Right cardiac atrium (tissue), 5 donors: ENCODE measurements at regions not wholly inside any gene's neighbourhood (a gene's known extent, or its start where the extent isn't known, plus 50 kb on each side); places are given as distances from the start of the nearest gene placed in this dataset.

Experiments
- ATAC-seq, 2 donors: fragments of 200-7000 bp; cut with Tn5 transposase; one replicate each; pipeline versions ENCODE4 v1.8.0 to v1.9.1; 2020; ENCODE audit warnings: moderate library complexity in 2 of 2, mild to moderate bottlenecking in 1 of 2
- DNase-seq, 3 donors: peaks; one replicate each; pipeline ENCODE4 v3.0.0-alpha.2; 2020
- H3K27ac ChIP-seq: one replicate; pipeline ENCODE4 v1.5.1; 2013; ENCODE audit warnings: mild to moderate bottlenecking, low read length, control low read depth, moderate library complexity
- H3K27me3 ChIP-seq: one replicate; pipeline ENCODE4 v1.6.1; 2013; ENCODE audit not compliant: control insufficient read depth, insufficient read depth
- H3K4me1 ChIP-seq: one replicate; pipeline ENCODE4 v1.6.1; 2013; ENCODE audit warnings: low read length; ENCODE audit not compliant: control insufficient read depth, insufficient read depth
- H3K4me3 ChIP-seq: one replicate; pipeline ENCODE4 v1.5.1; 2013; ENCODE audit warnings: low read length, control low read depth
- H3K9me3 ChIP-seq: one replicate; pipeline ENCODE4 v1.6.1; 2013; ENCODE audit warnings: low read length; ENCODE audit not compliant: control insufficient read depth
- WGBS: extraction: QIAGEN DNeasy Blood & Tissue Kit; methylation state at CpG from one replicate; pipeline ENCODE4 v1.1.7; 2013; 5-methylcytosine and 5-hydroxymethylcytosine counted together
- intact Hi-C, 4 donors: fragments of 100-400 bp; cut with DNase I; formaldehyde crosslinking; loops; one replicate each; pipeline versions ENCODE4 v1.11.0 to v1.14.0; 2022 to 2023
- donor health status: healthy with polysubstance abuse.
- donor health status: DM: no; HTN: yes; CAD: no.
- donor health status: DM: no; HTN: no; CAD: no.
- donor health status: DM: no; HTN: yes; CAD: no; lungs with severe emphysema.
- donor health status: DM: yes; HTN: yes; CAD: no.

GRCh38 chr21:28788030-28788429, 204.6 kb downstream of the LTN1 start:
- Histone ChIP-seq H3K27ac (no peak overlapping the region), H3K27me3 (no peaks in the 10 kb centered on the region), H3K4me1 (peaks cover 1% of the 10 kb centered on the region), H3K4me3 (no peak overlapping the region), H3K9me3 (no peaks in the 10 kb centered on the region)
- DNase-seq, result no peak
- WGBS, result 90% methylated on average over 6 of the region's 6 CpGs
- intact Hi-C loops, result no loop called here
- ATAC-seq, result no peak

- no peak overlapping the region for H3K27ac ChIP-seq
- intact Hi-C loops, result no loop called here
- no peak for ATAC-seq
- no peak overlapping the region for H3K4me3 ChIP-seq
- DNase-seq, result peak in 2 of 3 donors; percentile 41 to 49
- H3K4me1 ChIP-seq, result no peaks in the 10 kb centered on the region
- no peaks in the 10 kb centered on the region for H3K9me3 ChIP-seq
- H3K27me3 ChIP-seq, result no peaks in the 10 kb centered on the region
- WGBS, result 97% methylated on average over 32 of the region's 32 CpGs
Observed at GRCh38 chr21:28783641-28784185, 209.0 kb downstream of the LTN1 start.

GRCh38 chr21:28781602-28782276, 210.9 kb downstream of the LTN1 start:
- peak; percentile 38 to 48 for ATAC-seq
- DNase-seq, result no peak

DNA sequence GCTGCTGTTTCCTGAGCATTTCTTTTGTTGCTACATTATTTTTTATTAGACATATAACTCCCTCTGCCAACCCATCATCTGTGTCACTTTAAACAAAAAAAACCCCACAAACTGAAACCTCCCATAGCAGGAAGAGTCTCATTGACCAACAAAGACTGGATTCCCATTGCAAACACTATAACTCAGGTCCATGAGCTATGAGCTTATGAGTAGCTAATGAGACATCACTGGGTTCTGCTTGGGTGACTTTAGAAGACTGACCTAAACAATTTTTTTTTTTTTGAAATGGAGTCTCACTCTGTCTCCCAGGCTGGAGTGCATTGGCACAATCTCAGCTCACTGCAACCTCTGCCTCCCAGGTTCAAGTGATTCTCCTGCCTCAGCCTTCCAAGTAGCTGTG, 212.8 kb downstream of the LTN1 start:
- Histone ChIP-seq H3K9me3 (no peaks in the 10 kb centered on the region), H3K4me1 (no peaks in the 10 kb centered on the region), H3K27me3 (no peaks in the 10 kb centered on the region), H3K4me3 (no peak overlapping the region), H3K27ac (no peak overlapping the region)
- ATAC-seq (no peak), DNase-seq (no peak)
- intact Hi-C loops, result no loop called here

More at GRCh38 chr21:28781602-28782276, 210.9 kb downstream of the LTN1 start:
- Histone ChIP-seq H3K27ac (no peak overlapping the region), H3K4me3 (no peak overlapping the region), H3K27me3 (no peaks in the 10 kb centered on the region), H3K9me3 (no peaks in the 10 kb centered on the region), H3K4me1 (no peaks in the 10 kb centered on the region)
- intact Hi-C loops, result no loop called here

- DNase-seq (no peak), ATAC-seq (no peak)
- H3K9me3 ChIP-seq, result no peaks in the 10 kb centered on the region
- H3K27me3 ChIP-seq, result no peaks in the 10 kb centered on the region
- intact Hi-C loops, result no loop called here
- H3K27ac ChIP-seq, result no peak overlapping the region
- H3K4me1 ChIP-seq, result no peaks in the 10 kb centered on the region
- no peak overlapping the region for H3K4me3 ChIP-seq
- 95% methylated on average over 2 of the region's 2 CpGs for WGBS
Observed at GRCh38 chr21:28776251-28776650, 216.4 kb downstream of the LTN1 start.

- intact Hi-C loops, result no loop called here
- WGBS, result 71% methylated on average over 2 of the region's 2 CpGs
- no peak overlapping the region for H3K27ac ChIP-seq
Observed at GRCh38 chr21:28775071-28775470, 217.6 kb downstream of the LTN1 start.

DNA sequence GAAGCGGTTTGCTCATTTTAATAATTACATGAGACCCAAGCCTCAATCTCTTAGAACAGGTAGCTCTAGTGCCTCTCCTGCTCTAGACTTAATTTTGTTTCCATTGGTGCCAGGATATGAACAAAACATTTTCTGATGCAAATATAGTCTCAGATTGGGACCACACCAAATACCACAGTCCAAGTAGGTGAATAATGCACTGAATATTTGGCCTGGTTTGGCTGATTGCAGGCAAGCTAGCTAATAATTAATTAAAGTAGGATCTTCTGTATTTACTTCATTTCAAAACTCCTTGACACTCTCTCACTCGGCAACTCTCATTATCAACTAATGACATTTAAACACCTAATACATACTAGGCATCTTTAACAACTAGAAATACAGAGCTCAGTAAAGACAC, 219.6 kb downstream of the LTN1 start:
- no peaks in the 10 kb centered on the region for H3K27me3 ChIP-seq
- no peak for DNase-seq
- H3K9me3 ChIP-seq, result no peaks in the 10 kb centered on the region
- ATAC-seq, result no peak
- H3K27ac ChIP-seq, result no peak overlapping the region
- 85% methylated on average over 2 of the region's 2 CpGs for WGBS
- no peak overlapping the region for H3K4me3 ChIP-seq
- peaks cover 2% of the 10 kb centered on the region for H3K4me1 ChIP-seq
- intact Hi-C loops, result no loop called here

More at GRCh38 chr21:28775071-28775470, 217.6 kb downstream of the LTN1 start:
- ATAC-seq (no peak), DNase-seq (no peak)
- Histone ChIP-seq H3K9me3 (no peaks in the 10 kb centered on the region), H3K27me3 (no peaks in the 10 kb centered on the region), H3K4me3 (no peak overlapping the region), H3K4me1 (peaks cover 2% of the 10 kb centered on the region)

- H3K27ac ChIP-seq, result peak overlapping the region; percentile 12
- ATAC-seq (peak; percentile 60 to 67), DNase-seq (no peak)
- WGBS, result 29% methylated on average over 3 of the region's 3 CpGs
- no peaks in the 10 kb centered on the region for H3K27me3 ChIP-seq
- no peak overlapping the region for H3K4me3 ChIP-seq
- H3K9me3 ChIP-seq, result no peaks in the 10 kb centered on the region
- intact Hi-C loops, result no loop called here
- peaks cover 2% of the 10 kb centered on the region for H3K4me1 ChIP-seq
Observed at GRCh38 chr21:28771790-28772501, 220.7 kb downstream of the LTN1 start.

DNA sequence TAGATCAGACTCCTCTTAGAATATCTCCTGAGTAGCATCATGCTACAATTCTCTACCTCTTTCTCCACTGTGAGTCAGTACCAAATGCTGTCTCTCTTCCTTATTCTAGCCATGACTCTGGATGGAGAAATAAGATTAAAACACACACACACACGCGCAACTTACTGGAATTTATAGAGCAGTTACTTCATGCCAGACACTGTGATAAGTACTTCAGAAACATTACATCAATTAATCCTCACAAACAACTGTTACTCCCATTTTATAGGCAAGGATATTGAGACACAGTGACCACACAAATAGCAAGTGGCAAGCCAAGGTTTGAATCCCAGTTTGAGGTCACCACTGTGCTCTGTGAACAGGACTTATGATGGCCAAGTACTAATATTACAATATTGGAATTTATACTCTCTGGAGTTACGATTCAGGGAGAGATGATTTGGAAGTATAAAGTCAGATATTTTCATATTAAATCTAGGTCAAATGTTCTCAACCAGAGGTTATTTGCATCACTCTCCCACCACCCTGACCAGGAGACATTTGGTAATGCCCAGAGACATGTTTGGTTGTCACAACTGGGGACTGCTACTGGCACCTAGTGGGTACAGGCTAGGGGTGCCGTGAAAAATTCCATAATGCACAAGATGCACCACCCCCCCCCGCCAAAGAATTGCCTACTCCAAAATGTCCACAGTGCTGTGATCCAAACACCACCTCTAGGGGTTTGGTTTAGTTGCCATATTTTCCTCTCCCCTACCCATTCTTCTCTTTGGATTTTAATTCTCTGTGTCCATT, 221.6 kb downstream of the LTN1 start:
- Histone ChIP-seq H3K4me3 (no peak overlapping the region), H3K27ac (peak overlapping the region; percentile 49), H3K4me1 (peaks cover 2% of the 10 kb centered on the region), H3K27me3 (no peaks in the 10 kb centered on the region), H3K9me3 (no peaks in the 10 kb centered on the region)
- WGBS, result 70% methylated on average over 5 of the region's 5 CpGs
- DNase-seq (peak in 1 of 3 donors; percentile 14), ATAC-seq (peak; percentile 57 to 59)
- intact Hi-C loops, result no loop called here

DNA sequence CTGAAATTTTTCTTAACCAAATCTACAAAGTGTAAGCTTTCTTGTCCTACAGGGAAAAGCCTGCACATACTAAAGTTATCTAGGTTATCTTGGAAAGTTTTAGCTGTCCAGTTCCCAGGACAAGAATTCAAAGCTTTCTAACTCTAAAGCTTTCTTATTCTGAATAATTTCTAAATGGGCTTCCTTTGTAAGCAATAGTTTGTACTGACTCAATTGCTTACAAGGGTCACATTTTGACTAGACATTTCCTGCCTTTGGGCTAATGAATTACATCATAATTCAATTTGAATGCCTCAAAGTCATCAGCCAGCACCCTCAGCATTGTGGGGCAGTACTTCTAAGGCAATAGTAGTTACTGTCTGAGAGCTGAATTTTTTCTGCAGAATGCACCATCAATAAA, 223.0 kb downstream of the LTN1 start:
- intact Hi-C loops, result no loop called here
- Histone ChIP-seq H3K27ac (no peak overlapping the region), H3K9me3 (no peaks in the 10 kb centered on the region), H3K27me3 (no peaks in the 10 kb centered on the region), H3K4me3 (no peak overlapping the region), H3K4me1 (peaks cover 2% of the 10 kb centered on the region)
- peak in 1 of 2 donors; percentile 22 for ATAC-seq
- DNase-seq, result no peak

DNA sequence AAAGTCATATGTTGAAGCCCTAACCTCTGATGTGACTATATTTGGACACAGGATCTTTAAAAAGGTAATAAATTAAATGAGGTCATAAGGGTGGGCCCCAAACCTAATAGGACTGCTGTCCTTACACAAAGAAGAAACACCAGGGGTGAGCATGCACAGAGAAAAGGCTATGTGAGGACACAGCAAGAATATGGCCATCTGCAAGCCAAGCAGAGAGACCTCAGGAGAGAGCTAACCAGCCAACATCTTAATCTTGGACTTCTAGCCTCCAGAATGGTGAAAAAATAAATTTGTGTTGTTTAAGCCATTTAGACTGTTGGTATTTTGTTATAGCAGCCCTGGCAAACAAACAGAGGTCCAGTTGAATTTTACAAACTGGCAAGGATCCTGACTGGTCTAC, 223.9 kb downstream of the LTN1 start:
- Histone ChIP-seq H3K27ac (no peak overlapping the region), H3K27me3 (no peaks in the 10 kb centered on the region), H3K4me3 (no peak overlapping the region), H3K4me1 (peaks cover 2% of the 10 kb centered on the region), H3K9me3 (no peaks in the 10 kb centered on the region)
- intact Hi-C loops, result no loop called here
- DNase-seq (no peak), ATAC-seq (peak in 1 of 2 donors; percentile 55)
